ENCODE measurements at regions not wholly inside any gene's neighbourhood (a gene's known extent, or its start where the extent isn't known, plus 50 kb on each side); places are given as distances from the start of the nearest gene placed in this dataset.
A peak's percentile ranks its signal among the peaks of the same experiment; 100 is the strongest.

DNA sequence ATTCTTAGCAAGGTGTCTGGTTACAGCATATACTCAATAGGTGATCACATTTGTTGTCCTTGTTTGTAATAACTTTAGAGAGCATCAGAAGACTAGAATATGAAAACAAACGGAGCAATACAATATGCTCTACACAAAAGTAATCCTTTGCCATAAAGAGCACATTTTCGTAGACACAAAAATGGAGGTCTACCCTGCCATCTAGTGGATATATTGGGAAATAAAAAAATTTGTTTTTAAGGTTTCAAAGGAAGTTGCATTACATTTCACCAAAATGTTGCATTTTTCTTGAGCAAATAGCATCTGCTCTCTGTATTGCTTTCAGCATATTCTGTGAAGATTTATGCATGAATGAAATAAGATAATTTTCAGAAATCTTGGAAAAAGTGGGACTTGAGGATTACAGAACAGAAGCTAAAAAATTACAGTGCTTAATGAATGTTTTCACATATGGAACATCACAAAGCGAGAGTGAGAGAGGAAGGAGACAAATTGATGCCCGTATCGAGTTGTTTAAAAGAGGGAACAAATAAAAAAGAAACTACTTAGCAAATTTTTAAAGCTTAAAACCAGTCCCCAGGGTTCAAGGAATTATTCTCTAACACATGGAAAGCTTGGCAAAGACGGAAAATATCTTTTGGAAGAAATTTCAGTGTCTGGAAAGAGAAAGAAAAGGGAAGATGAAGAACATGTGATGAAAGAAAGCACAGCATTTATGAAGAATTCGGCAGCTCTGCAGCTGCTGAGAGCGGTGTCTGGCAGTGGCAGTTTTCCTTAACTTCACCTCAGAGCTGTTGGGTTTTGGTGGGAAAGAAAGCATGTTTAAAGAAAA lies 390.1 kb downstream of the ANKRD50 start:
- H3K27ac ChIP-seq (ENCODE audit: low read depth, low read length) = no peak overlapping the region
- no peak overlapping the region for H3K9ac ChIP-seq (ENCODE audit: low read length)
- peak overlapping the region; percentile 8 for H3K4me3 ChIP-seq (ENCODE audit: low read length)
- H3K27me3 ChIP-seq (ENCODE audit: control insufficient read depth, insufficient read depth, low read length) = no peaks in the 10 kb centered on the region
- no peaks in the 10 kb centered on the region for H3K36me3 ChIP-seq (ENCODE audit: control insufficient read depth, insufficient read depth, low read length)
- H3K4me1 ChIP-seq (ENCODE audit: control insufficient read depth, insufficient read depth, low read length) = no peaks in the 10 kb centered on the region

DNA sequence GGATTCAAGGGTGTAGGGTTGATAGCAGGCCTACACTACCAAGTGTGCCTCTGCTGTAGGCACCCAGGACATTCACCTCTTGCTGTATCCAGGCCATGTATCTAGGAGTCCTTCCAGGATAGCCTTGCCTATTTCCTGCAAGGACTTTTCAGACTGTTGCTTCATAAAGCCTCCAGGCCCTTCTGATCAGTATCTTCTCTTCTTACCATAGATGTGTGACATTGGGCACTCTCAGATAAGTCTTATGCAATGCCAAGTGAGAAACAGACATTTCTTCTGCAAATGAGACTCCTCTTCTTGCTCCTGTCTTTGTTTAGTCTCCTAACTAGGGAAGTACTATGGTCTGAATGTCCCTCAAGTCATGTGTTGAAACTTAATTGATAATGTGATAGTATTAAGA lies 386.8 kb downstream of the ANKRD50 start:
- no peaks in the 10 kb centered on the region for H3K4me1 ChIP-seq (ENCODE audit: control insufficient read depth, insufficient read depth, low read length)
- H3K9ac ChIP-seq (ENCODE audit: low read length) = no peak overlapping the region
- H3K27me3 ChIP-seq (ENCODE audit: control insufficient read depth, insufficient read depth, low read length) = no peaks in the 10 kb centered on the region

DNA sequence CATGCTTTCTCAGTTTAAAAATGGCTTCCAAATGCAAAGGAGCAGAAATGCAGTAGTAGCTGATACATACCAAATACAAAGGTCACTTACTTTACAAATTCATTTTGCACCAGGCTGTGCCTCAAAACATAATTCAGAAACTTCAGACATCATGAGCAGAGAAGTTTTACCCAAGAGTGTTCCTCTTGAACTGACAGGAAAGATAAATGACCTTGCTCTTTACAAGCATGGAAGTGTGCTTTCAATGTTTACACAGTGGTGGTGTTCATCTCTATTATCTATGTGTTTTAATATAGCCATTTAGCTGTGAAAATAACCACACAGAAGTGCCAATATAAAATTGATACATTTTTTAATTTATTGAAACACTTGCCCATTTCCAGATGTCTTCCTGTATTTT lies 383.4 kb downstream of the ANKRD50 start:
- Histone ChIP-seq H3K4me3 (ENCODE audit: low read length) (no peak overlapping the region), H3K9ac (ENCODE audit: low read length) (no peak overlapping the region), H3K27me3 (ENCODE audit: control insufficient read depth, insufficient read depth, low read length) (no peaks in the 10 kb centered on the region), H3K36me3 (ENCODE audit: control insufficient read depth, insufficient read depth, low read length) (no peaks in the 10 kb centered on the region), H3K4me1 (ENCODE audit: control insufficient read depth, insufficient read depth, low read length) (no peaks in the 10 kb centered on the region), H3K27ac (ENCODE audit: low read depth, low read length) (no peak overlapping the region)

More for the DNA sequence above, 386.8 kb downstream of the ANKRD50 start:
- no peak overlapping the region for H3K27ac ChIP-seq (ENCODE audit: low read depth, low read length)
- H3K4me3 ChIP-seq (ENCODE audit: low read length) = no peak overlapping the region
- no peaks in the 10 kb centered on the region for H3K36me3 ChIP-seq (ENCODE audit: control insufficient read depth, insufficient read depth, low read length)

- no peak overlapping the region for H3K9ac ChIP-seq (ENCODE audit: low read length)
- no peaks in the 10 kb centered on the region for H3K27me3 ChIP-seq (ENCODE audit: control insufficient read depth, insufficient read depth, low read length)
- H3K27ac ChIP-seq (ENCODE audit: low read depth, low read length) = no peak overlapping the region
- no peak overlapping the region for H3K4me3 ChIP-seq (ENCODE audit: low read length)
- H3K4me1 ChIP-seq (ENCODE audit: control insufficient read depth, insufficient read depth, low read length) = no peaks in the 10 kb centered on the region
- no peaks in the 10 kb centered on the region for H3K36me3 ChIP-seq (ENCODE audit: control insufficient read depth, insufficient read depth, low read length)
Observed at GRCh38 chr4:124330045-124330444, 382.5 kb downstream of the ANKRD50 start.

DNA sequence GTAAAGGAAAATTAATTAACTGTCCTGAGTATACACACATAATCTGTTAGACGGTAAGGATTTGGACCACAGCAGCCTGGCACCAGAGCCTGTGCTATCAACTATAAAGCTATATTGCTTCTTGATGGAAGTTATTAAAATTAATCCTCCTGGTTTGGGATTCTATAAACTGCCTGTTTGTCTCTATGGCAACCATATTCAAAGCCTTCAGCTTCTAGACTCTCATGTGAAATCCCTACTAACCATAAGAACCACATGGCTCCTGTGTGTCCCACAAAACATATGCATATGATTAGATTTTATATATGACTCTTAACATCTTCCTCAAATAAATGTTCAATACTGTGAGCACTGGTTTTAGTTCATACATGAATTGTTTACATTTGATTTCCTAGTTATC lies 380.8 kb downstream of the ANKRD50 start:
- no peaks in the 10 kb centered on the region for H3K36me3 ChIP-seq (ENCODE audit: control insufficient read depth, insufficient read depth, low read length)
- H3K4me1 ChIP-seq (ENCODE audit: control insufficient read depth, insufficient read depth, low read length) = no peaks in the 10 kb centered on the region
- H3K27ac ChIP-seq (ENCODE audit: low read depth, low read length) = no peak overlapping the region
- no peaks in the 10 kb centered on the region for H3K27me3 ChIP-seq (ENCODE audit: control insufficient read depth, insufficient read depth, low read length)
- H3K4me3 ChIP-seq (ENCODE audit: low read length) = no peak overlapping the region
- H3K9ac ChIP-seq (ENCODE audit: low read length) = no peak overlapping the region

- Histone ChIP-seq H3K4me1 (ENCODE audit: control insufficient read depth, insufficient read depth, low read length) (no peaks in the 10 kb centered on the region), H3K27me3 (ENCODE audit: control insufficient read depth, insufficient read depth, low read length) (no peaks in the 10 kb centered on the region), H3K4me3 (ENCODE audit: low read length) (no peak overlapping the region), H3K27ac (ENCODE audit: low read depth, low read length) (no peak overlapping the region), H3K9ac (ENCODE audit: low read length) (no peak overlapping the region), H3K36me3 (ENCODE audit: control insufficient read depth, insufficient read depth, low read length) (no peaks in the 10 kb centered on the region)
Observed at GRCh38 chr4:124333466-124333865, 379.1 kb downstream of the ANKRD50 start.

- Histone ChIP-seq H3K27ac (ENCODE audit: low read depth, low read length) (no peak overlapping the region), H3K4me1 (ENCODE audit: control insufficient read depth, insufficient read depth, low read length) (no peaks in the 10 kb centered on the region), H3K27me3 (ENCODE audit: control insufficient read depth, insufficient read depth, low read length) (no peaks in the 10 kb centered on the region), H3K4me3 (ENCODE audit: low read length) (no peak overlapping the region), H3K36me3 (ENCODE audit: control insufficient read depth, insufficient read depth, low read length) (no peaks in the 10 kb centered on the region), H3K9ac (ENCODE audit: low read length) (no peak overlapping the region)
Observed at GRCh38 chr4:124334119-124334518, 378.4 kb downstream of the ANKRD50 start.

DNA sequence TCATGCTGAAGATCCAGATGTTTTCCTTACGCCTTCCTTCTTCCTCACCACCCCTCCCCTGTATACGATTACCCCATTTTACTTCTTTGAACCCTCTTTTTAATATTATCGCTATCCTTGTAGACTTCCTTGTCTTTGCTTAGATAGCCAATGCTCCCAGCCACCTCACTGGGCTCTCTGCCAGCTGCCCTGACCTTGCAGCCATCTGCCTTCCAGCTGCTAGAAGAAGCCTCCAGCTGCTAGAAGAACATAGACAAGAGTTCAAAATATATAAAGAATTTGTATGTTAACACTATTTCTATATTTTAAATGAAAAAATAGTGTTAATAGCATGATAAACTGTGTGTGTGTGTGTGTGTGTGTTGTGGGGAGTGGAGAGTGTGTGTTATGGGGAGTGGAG lies 374.7 kb downstream of the ANKRD50 start:
- H3K4me3 ChIP-seq (ENCODE audit: low read length) = no peak overlapping the region
- H3K36me3 ChIP-seq (ENCODE audit: control insufficient read depth, insufficient read depth, low read length) = no peaks in the 10 kb centered on the region
- no peaks in the 10 kb centered on the region for H3K27me3 ChIP-seq (ENCODE audit: control insufficient read depth, insufficient read depth, low read length)
- no peak overlapping the region for H3K27ac ChIP-seq (ENCODE audit: low read depth, low read length)
- no peak overlapping the region for H3K9ac ChIP-seq (ENCODE audit: low read length)
- H3K4me1 ChIP-seq (ENCODE audit: control insufficient read depth, insufficient read depth, low read length) = no peaks in the 10 kb centered on the region

DNA sequence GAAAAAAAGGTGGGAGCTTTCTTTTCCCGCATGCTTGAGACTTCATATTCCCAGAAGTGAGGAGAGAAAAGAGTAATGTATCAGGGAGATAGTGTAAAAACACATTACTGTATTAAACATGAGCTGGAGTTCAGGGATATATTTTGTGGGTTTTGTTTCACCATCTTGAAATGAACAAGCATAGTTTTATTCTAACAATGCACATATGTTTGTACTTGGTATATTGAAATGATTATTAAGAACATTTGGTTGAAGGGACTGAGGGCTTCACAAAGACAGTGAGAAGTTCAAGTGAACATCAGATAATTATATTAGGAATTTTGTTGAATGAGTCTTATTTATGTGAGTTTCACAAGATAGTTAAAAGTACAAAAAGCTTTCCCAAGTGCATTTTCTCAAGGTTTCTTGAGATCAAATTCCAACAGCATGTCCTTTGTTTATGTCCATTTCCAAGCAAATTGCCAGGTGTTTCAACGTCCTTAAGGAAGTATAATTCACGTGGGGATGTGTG lies 368.8 kb downstream of the ANKRD50 start:
- Histone ChIP-seq H3K27ac (ENCODE audit: low read depth, low read length) (no peak overlapping the region), H3K27me3 (ENCODE audit: control insufficient read depth, insufficient read depth, low read length) (no peaks in the 10 kb centered on the region), H3K4me1 (ENCODE audit: control insufficient read depth, insufficient read depth, low read length) (no peaks in the 10 kb centered on the region)

DNA sequence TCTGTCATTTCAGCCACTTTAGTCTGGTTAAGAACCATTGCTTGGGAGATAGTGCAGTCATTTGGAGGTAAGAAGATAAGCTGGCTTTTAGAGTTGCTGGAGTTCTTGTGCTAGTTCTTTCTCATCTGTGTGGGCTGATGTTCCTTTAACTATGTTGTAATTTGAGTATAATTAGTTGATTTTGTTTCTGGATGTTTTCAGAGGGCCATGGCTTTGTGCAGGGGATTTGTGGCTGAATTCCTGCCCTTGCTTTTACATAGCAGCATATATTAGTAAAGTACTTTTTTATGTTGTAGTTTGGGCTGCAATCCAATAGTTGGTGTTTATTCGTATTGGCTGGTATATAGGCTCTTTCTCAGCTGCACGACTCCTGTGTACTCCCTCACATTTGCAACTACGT lies 339.6 kb downstream of the ANKRD50 start:
- H3K27ac ChIP-seq (ENCODE audit: low read depth, low read length) = no peak overlapping the region
- no peak overlapping the region for H3K9ac ChIP-seq (ENCODE audit: low read length)
- no peak overlapping the region for H3K4me3 ChIP-seq (ENCODE audit: low read length)
- H3K36me3 ChIP-seq (ENCODE audit: control insufficient read depth, insufficient read depth, low read length) = no peaks in the 10 kb centered on the region
- no peaks in the 10 kb centered on the region for H3K27me3 ChIP-seq (ENCODE audit: control insufficient read depth, insufficient read depth, low read length)
- no peaks in the 10 kb centered on the region for H3K4me1 ChIP-seq (ENCODE audit: control insufficient read depth, insufficient read depth, low read length)

More for the DNA sequence above, 368.8 kb downstream of the ANKRD50 start:
- no peak overlapping the region for H3K9ac ChIP-seq (ENCODE audit: low read length)
- H3K4me3 ChIP-seq (ENCODE audit: low read length) = no peak overlapping the region
- H3K36me3 ChIP-seq (ENCODE audit: control insufficient read depth, insufficient read depth, low read length) = no peaks in the 10 kb centered on the region

GRCh38 chr4:124386163-124386562 lies 326.4 kb downstream of the ANKRD50 start:
- H3K9ac ChIP-seq (ENCODE audit: low read length) = no peak overlapping the region
- peak overlapping the region; percentile 13 for H3K27ac ChIP-seq (ENCODE audit: low read depth, low read length)

DNA sequence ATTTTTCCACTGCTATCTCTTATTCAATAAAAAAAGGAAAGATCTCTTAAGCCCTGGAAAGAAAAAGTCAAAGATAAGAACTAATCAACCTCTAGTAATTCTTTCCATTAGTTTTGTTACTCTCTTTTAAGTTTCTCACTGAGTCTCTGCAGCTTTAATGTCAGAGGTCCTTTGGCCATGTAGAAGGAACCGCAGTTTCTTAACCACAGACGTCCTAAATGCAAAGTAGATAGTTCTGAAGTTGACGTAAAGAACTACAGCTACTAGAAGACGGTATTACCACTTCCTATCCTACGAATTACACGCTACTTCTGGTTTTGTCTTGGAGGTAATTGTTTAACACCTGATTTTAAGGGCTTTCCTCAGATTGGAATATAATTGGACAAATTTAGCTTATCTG lies 325.9 kb downstream of the ANKRD50 start:
- Histone ChIP-seq H3K4me3 (ENCODE audit: low read length) (no peak overlapping the region), H3K27me3 (ENCODE audit: control insufficient read depth, insufficient read depth, low read length) (no peaks in the 10 kb centered on the region), H3K36me3 (ENCODE audit: control insufficient read depth, insufficient read depth, low read length) (no peaks in the 10 kb centered on the region), H3K27ac (ENCODE audit: low read depth, low read length) (no peak overlapping the region), H3K9ac (ENCODE audit: low read length) (no peak overlapping the region), H3K4me1 (ENCODE audit: control insufficient read depth, insufficient read depth, low read length) (peaks cover 4% of the 10 kb centered on the region)

More at GRCh38 chr4:124386163-124386562, 326.4 kb downstream of the ANKRD50 start:
- H3K4me3 ChIP-seq (ENCODE audit: low read length) = no peak overlapping the region
- peaks cover 4% of the 10 kb centered on the region for H3K4me1 ChIP-seq (ENCODE audit: control insufficient read depth, insufficient read depth, low read length)
- no peaks in the 10 kb centered on the region for H3K27me3 ChIP-seq (ENCODE audit: control insufficient read depth, insufficient read depth, low read length)
- H3K36me3 ChIP-seq (ENCODE audit: control insufficient read depth, insufficient read depth, low read length) = no peaks in the 10 kb centered on the region

DNA sequence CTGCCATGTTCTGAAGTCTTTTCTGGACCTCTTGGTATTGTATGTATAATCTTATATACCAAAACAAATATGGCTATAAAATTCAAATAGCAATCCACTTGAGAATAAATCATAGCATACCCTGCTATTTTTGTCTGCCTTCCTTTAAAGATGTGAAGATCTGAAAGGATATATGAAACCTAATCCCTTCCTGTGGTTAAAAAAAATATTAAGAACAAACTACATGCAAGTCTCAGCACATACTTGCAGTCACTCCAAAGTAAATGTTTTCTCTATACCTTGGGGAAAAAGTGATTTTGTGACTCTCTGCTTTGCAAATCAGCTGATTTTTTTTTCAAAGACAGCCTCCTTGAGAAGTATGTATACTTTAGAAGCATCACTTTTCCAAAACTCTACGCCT lies 322.9 kb downstream of the ANKRD50 start:
- Histone ChIP-seq H3K4me3 (ENCODE audit: low read length) (no peak overlapping the region), H3K27me3 (ENCODE audit: control insufficient read depth, insufficient read depth, low read length) (no peaks in the 10 kb centered on the region), H3K9ac (ENCODE audit: low read length) (no peak overlapping the region), H3K27ac (ENCODE audit: low read depth, low read length) (no peak overlapping the region), H3K36me3 (ENCODE audit: control insufficient read depth, insufficient read depth, low read length) (no peaks in the 10 kb centered on the region), H3K4me1 (ENCODE audit: control insufficient read depth, insufficient read depth, low read length) (peaks cover 4% of the 10 kb centered on the region)
